Loucy (cell line): ENCODE measurements at regions not wholly inside any gene's neighbourhood (a gene's known extent, or its start where the extent isn't known, plus 50 kb on each side); places are given as distances from the start of the nearest gene placed in this dataset.
A peak's percentile ranks its signal among the peaks of the same experiment; 100 is the strongest.

ENCODE experiments used
- H2AFZ ChIP-seq: fragments of 200-600 bp; sonication (generic); 2 replicates; pipeline ENCODE4 v1.6.0; 2016; ENCODE audit warnings: antibody characterized with exemption, mild to moderate bottlenecking, low read length, moderate library complexity
- H3F3A ChIP-seq: fragments of 200-600 bp; 2 replicates; pipeline ENCODE4 v1.6.0; 2016; ENCODE audit warnings: antibody characterized with exemption, low read depth, mild to moderate bottlenecking
- H3K27me3 ChIP-seq: fragments of 200-600 bp; sonication (generic); 2 replicates; pipeline ENCODE4 v1.6.1; 2014; ENCODE audit warnings: low read length, mild to moderate bottlenecking; ENCODE audit not compliant: insufficient read depth, poor library complexity, severe bottlenecking
- H3K36me3 ChIP-seq: fragments of 200-600 bp; sonication (generic); 2 replicates; pipeline ENCODE4 v1.6.1; 2016; ENCODE audit warnings: low read length; ENCODE audit not compliant: insufficient read depth
- H3K4me1 ChIP-seq: fragments of 200-600 bp; sonication (generic); 2 replicates; pipeline ENCODE4 v1.5.1; 2014; ENCODE audit warnings: low read length, mild to moderate bottlenecking; ENCODE audit not compliant: insufficient read depth, poor library complexity, severe bottlenecking
- H3K4me2 ChIP-seq: fragments of 200-600 bp; sonication (generic); 2 replicates; pipeline ENCODE4 v1.6.0; 2014; ENCODE audit warnings: antibody characterized with exemption, low read length, low read depth, mild to moderate bottlenecking; ENCODE audit not compliant: poor library complexity, severe bottlenecking
- H3K4me3 ChIP-seq: fragments of 200-600 bp; sonication (generic); 2 replicates; pipeline ENCODE4 v1.5.1; 2014; ENCODE audit warnings: low read length, mild to moderate bottlenecking, mixed read lengths; ENCODE audit not compliant: poor library complexity, severe bottlenecking
- H3K79me2 ChIP-seq: fragments of 200-600 bp; sonication (generic); 2 replicates; pipeline ENCODE4 v1.6.1; 2014; ENCODE audit warnings: low read length; ENCODE audit not compliant: insufficient read depth
- H3K9ac ChIP-seq: fragments of 200-600 bp; sonication (generic); 2 replicates; pipeline ENCODE4 v1.6.0; 2014; ENCODE audit warnings: mild to moderate bottlenecking, low read depth, low read length, moderate library complexity; ENCODE audit not compliant: poor library complexity, severe bottlenecking
- H3K9me2 ChIP-seq: fragments of 200-600 bp; sonication (generic); replicated peaks from 2 replicates; pipeline ENCODE4 v1.6.1; 2016; ENCODE audit warnings: low read depth, low read length, mixed read lengths
- H3K9me3 ChIP-seq: fragments of 200-600 bp; sonication (generic); 2 replicates; pipeline ENCODE4 v1.6.1; 2014; ENCODE audit warnings: mild to moderate bottlenecking, antibody characterized with exemption, low read length, low read depth; ENCODE audit not compliant: insufficient read depth
- H4K20me1 ChIP-seq: fragments of 200-600 bp; sonication (generic); 2 replicates; pipeline ENCODE4 v1.6.0; 2014; ENCODE audit warnings: antibody characterized with exemption, low read length, mild to moderate bottlenecking; ENCODE audit not compliant: insufficient read depth, poor library complexity, severe bottlenecking
- EZH2phosphoT487 ChIP-seq: fragments of 200-600 bp; IDR thresholded peaks from 2 replicates; pipeline ENCODE4 v1.6.1; 2018; ENCODE audit warnings: antibody characterized with exemption, mild to moderate bottlenecking, moderate library complexity, borderline replicate concordance
- TF ChIP-seq, protein P1 (sequence below): fragments of 200-600 bp; sonication (generic); conservative IDR thresholded peaks from 2 replicates; pipeline ENCODE4 v1.5.1; 2014; ENCODE audit warnings: mild to moderate bottlenecking, antibody characterized with exemption, low read length

DNA sequence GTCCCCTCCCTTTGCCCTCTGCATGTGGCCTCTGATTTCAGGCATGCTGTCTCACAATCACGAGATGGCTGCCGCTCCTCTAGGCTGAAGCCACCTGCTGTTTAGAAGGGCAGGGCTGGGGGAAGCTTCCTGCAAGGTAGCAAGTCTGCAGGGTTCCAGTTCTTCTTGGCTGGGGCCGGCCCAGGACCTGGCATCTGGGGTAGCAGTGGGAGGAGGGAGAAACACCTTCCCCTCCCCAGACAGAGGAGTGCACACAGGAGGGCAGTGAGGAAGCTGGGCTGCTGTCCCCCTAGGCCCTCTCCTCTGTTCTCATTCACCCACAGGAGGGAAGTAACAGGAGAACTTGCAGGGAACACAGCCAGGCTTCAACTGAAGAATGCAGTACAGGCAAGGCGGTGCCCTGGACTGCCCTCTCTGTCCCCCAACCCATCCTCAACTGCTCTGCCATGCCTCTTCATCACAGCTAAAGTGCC, 345.9 kb upstream of the HS6ST1 start:
- Histone ChIP-seq H3F3A (no peaks in the 10 kb centered on the region), H3K4me3 (no peak overlapping the region), H3K79me2 (no peaks in the 10 kb centered on the region), H3K4me1 (peaks cover 19% of the 10 kb centered on the region), H3K36me3 (no peaks in the 10 kb centered on the region), H3K4me2 (no peak overlapping the region), H3K9me3 (no peaks in the 10 kb centered on the region), H2AFZ (peak overlapping the region; percentile 78), H4K20me1 (no peaks in the 10 kb centered on the region), H3K9ac (no peak overlapping the region), H3K9me2 (no peaks in the 10 kb centered on the region), H3K27me3 (no peaks in the 10 kb centered on the region)
- no peak for TF ChIP-seq EZH2phosphoT487
- TF ChIP-seq, protein P1, sequence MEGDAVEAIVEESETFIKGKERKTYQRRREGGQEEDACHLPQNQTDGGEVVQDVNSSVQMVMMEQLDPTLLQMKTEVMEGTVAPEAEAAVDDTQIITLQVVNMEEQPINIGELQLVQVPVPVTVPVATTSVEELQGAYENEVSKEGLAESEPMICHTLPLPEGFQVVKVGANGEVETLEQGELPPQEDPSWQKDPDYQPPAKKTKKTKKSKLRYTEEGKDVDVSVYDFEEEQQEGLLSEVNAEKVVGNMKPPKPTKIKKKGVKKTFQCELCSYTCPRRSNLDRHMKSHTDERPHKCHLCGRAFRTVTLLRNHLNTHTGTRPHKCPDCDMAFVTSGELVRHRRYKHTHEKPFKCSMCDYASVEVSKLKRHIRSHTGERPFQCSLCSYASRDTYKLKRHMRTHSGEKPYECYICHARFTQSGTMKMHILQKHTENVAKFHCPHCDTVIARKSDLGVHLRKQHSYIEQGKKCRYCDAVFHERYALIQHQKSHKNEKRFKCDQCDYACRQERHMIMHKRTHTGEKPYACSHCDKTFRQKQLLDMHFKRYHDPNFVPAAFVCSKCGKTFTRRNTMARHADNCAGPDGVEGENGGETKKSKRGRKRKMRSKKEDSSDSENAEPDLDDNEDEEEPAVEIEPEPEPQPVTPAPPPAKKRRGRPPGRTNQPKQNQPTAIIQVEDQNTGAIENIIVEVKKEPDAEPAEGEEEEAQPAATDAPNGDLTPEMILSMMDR, result no peak

DNA sequence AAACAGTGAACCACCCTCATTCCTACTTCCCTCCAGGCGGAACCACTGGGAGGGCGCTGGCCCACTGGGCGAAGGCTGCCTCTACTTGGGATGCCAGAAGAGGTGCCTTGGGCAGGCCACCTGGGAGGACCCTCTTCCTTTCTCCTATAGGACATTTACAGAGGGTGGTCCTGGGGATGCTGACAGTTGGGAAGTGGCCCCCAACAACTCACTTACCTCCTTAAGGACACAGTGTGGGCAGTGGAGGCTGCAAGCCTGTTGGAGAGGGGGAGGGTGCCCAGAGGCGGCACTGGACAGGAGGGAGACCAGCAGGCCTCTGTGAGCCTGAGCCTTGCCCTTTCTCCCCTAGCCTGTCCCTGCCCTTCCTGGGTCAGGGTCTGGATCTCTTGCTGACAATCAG, 346.4 kb upstream of the HS6ST1 start:
- Histone ChIP-seq H3F3A (no peaks in the 10 kb centered on the region), H4K20me1 (no peaks in the 10 kb centered on the region), H3K4me1 (peaks cover 18% of the 10 kb centered on the region), H3K4me2 (no peak overlapping the region), H3K9ac (no peak overlapping the region), H3K36me3 (no peaks in the 10 kb centered on the region), H3K9me2 (no peaks in the 10 kb centered on the region), H3K4me3 (no peak overlapping the region), H3K9me3 (no peaks in the 10 kb centered on the region), H2AFZ (no peak overlapping the region), H3K79me2 (no peaks in the 10 kb centered on the region), H3K27me3 (no peaks in the 10 kb centered on the region)
- TF ChIP-seq EZH2phosphoT487, result no peak
- TF ChIP-seq, protein P1, result no peak

DNA sequence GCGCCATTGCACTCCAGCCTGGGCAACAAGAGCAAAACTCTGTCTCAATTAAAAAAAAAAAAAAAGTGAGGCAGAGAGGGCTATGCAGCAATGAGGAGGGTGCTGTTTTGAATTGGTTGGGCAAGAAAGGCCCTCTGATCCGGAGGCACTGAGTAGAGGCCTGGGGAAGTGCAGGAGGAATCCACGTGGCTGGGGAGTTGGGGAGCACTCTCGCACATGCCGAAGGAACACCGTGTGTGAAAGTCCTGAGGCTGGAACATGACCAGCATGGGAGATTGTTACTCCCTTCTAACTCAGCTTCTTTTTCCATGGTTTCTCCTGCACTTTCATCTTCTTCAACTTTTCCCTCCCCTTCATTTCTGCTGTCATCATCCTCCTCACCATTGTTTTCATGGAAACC, 347.9 kb upstream of the HS6ST1 start:
- H2AFZ ChIP-seq, result no peak overlapping the region
- H3K9ac ChIP-seq, result no peak overlapping the region
- no peaks in the 10 kb centered on the region for H3K79me2 ChIP-seq
- peaks cover 4% of the 10 kb centered on the region for H3K4me1 ChIP-seq
- no peaks in the 10 kb centered on the region for H3K36me3 ChIP-seq
- H4K20me1 ChIP-seq, result no peaks in the 10 kb centered on the region
- H3K27me3 ChIP-seq, result no peaks in the 10 kb centered on the region
- no peaks in the 10 kb centered on the region for H3F3A ChIP-seq
- TF ChIP-seq EZH2phosphoT487, result no peak
- H3K4me3 ChIP-seq, result no peak overlapping the region
- H3K4me2 ChIP-seq, result no peak overlapping the region
- H3K9me2 ChIP-seq, result no peaks in the 10 kb centered on the region
- H3K9me3 ChIP-seq, result no peaks in the 10 kb centered on the region

DNA sequence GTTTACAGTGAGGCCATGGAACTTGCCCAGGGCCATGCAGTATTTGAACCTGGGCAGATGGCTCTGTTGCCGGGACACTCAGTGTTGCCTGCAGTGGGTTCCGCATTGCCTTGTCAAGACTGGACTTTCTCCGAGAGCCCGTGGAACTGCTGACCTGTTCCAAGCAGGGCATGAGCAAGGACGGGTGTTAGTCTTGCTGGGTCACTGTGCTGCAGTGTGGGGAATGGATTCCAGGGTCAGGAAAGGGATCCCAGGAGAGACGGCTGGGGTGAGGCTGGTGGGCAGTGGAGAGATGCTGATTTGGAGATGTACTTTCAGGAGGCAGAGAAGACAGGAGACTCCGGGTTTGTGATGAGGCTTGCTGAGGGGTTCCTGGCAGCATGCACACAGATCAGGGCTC, 348.7 kb upstream of the HS6ST1 start:
- no peak overlapping the region for H3K9ac ChIP-seq

More for the DNA sequence above, 348.7 kb upstream of the HS6ST1 start:
- Histone ChIP-seq H3K9me2 (no peaks in the 10 kb centered on the region), H3K79me2 (no peaks in the 10 kb centered on the region), H3K4me3 (no peak overlapping the region), H3F3A (no peaks in the 10 kb centered on the region), H4K20me1 (no peaks in the 10 kb centered on the region), H2AFZ (no peak overlapping the region), H3K4me1 (peaks cover 4% of the 10 kb centered on the region), H3K4me2 (no peak overlapping the region), H3K27me3 (no peaks in the 10 kb centered on the region), H3K36me3 (no peaks in the 10 kb centered on the region), H3K9me3 (no peaks in the 10 kb centered on the region)
- TF ChIP-seq EZH2phosphoT487, result no peak
- TF ChIP-seq, protein P1, result no peak
